Panc1 (cell line): ENCODE measurements at regions not wholly inside any gene's neighbourhood (a gene's known extent, or its start where the extent isn't known, plus 50 kb on each side); places are given as distances from the start of the nearest gene placed in this dataset.

Experiments
- ATAC-seq: fragments of 200-7000 bp; cut with Tn5 transposase; 2 replicates; pipeline ENCODE4 v1.9.1; 2020; ENCODE audit warnings: mild to moderate bottlenecking, moderate library complexity
- BruUV-seq: library from RNA; stranded (reverse); fragments of 400-500 nt; replicated peaks from 2 replicates; lab custom pipeline; 2021; lab: Mats Ljungman, UMichigan
- CTCF ChIA-PET: fragments of 300-600 bp; sonication (Branson Sonifier 250); formaldehyde crosslinking; loops from one replicate; lab custom pipeline; 2022; ENCODE audit warnings: antibody characterized with exemption; lab: Charles Lee
- POLR2A ChIA-PET: fragments of 300-600 bp; sonication (Branson Sonifier 250); formaldehyde crosslinking; loops from one replicate; lab custom pipeline; 2022; ENCODE audit warnings: antibody characterized with exemption; lab: Charles Lee
- DNase-seq: peaks from one replicate; pipeline ENCODE4 v3.0.0-alpha.2; 2010; ENCODE audit warnings: low read depth, low spot score
- H3K27ac ChIP-seq: 2 replicates; pipeline ENCODE4 v1.5.1; 2011; ENCODE audit warnings: mild to moderate bottlenecking, low read length, inconsistent platforms
- H3K27me3 ChIP-seq: fragments of 200-500 bp; sonication (Bioruptor generic); 2 replicates; pipeline ENCODE4 v1.6.0; 2014; ENCODE audit warnings: low read length, inconsistent platforms; ENCODE audit not compliant: control insufficient read depth, insufficient read depth
- H3K36me3 ChIP-seq: fragments of 200-500 bp; sonication (Bioruptor generic); 2 replicates; pipeline ENCODE4 v1.5.1; 2014; ENCODE audit warnings: inconsistent platforms, mild to moderate bottlenecking, low read length, moderate library complexity; ENCODE audit not compliant: control insufficient read depth, insufficient read depth
- H3K4me1 ChIP-seq: 2 replicates; pipeline ENCODE4 v1.5.1; 2011; ENCODE audit warnings: inconsistent platforms, mild to moderate bottlenecking, low read length, moderate library complexity; ENCODE audit not compliant: control insufficient read depth, insufficient read depth
- H3K4me3 ChIP-seq, 2 experiments: 2 replicates each; pipeline ENCODE4 v1.5.1; 2011 to 2012; ENCODE audit warnings: low read depth in 2 of 2, low read length in 2 of 2, mild to moderate bottlenecking in 2 of 2, inconsistent platforms in 1 of 2, moderate library complexity in 1 of 2
- H3K9me3 ChIP-seq: fragments of 200-500 bp; sonication (Bioruptor generic); 2 replicates; pipeline ENCODE4 v1.5.1; 2014; ENCODE audit warnings: low read depth, mild to moderate bottlenecking, inconsistent platforms, low read length, moderate library complexity; ENCODE audit not compliant: control insufficient read depth, insufficient read depth
- CTCF ChIP-seq: fragments of 450-650 bp; IDR thresholded peaks from 2 replicates; pipeline ENCODE4 v1.5.1; 2017; ENCODE audit warnings: mild to moderate bottlenecking
- POLR2AphosphoS5 ChIP-seq: IDR thresholded peaks from 2 replicates; pipeline ENCODE4 v1.6.1; 2012; ENCODE audit warnings: mild to moderate bottlenecking, low read depth, low read length, moderate library complexity
- REST ChIP-seq, 2 experiments: IDR thresholded peaks; 2 replicates each; pipeline ENCODE4 v1.6.1; 2011 to 2012; ENCODE audit warnings: low read depth in 2 of 2, control low read depth in 1 of 2, low read length in 1 of 2, mild to moderate bottlenecking in 1 of 2, moderate library complexity in 1 of 2; ENCODE audit not compliant: insufficient read depth in 1 of 2
- SIN3A ChIP-seq: IDR thresholded peaks from 2 replicates; pipeline ENCODE4 v1.6.1; 2012; ENCODE audit warnings: low read depth, mild to moderate bottlenecking, low read length, moderate library complexity, borderline replicate concordance; ENCODE audit not compliant: insufficient read depth
- TCF7L2 ChIP-seq: IDR thresholded peaks from 2 replicates; pipeline ENCODE4 v1.6.1; 2011; ENCODE audit warnings: mild to moderate bottlenecking, low read depth, low read length, inconsistent platforms
- in situ Hi-C: cut with HindIII; loops from 2 replicates; pipeline ENCODE4 v1.10.0; 2016; ENCODE audit warnings: low sequenced_read_pairs, low pct_unique_long_range_greater_than_20kb
- intact Hi-C: fragments of 100-400 bp; cut with micrococcal nuclease; formaldehyde crosslinking; loops from one replicate; pipeline ENCODE4 v1.10.0; 2022; ENCODE audit not compliant: unreplicated experiment

- H3K36me3 ChIP-seq: no peaks in the 10 kb centered on the region
- no peak for ATAC-seq
- no peaks in the 10 kb centered on the region for H3K9me3 ChIP-seq
- POLR2A ChIA-PET: no interaction called here
- CTCF ChIA-PET: interaction anchor here (0.6 to 1.2 kb wide), 6 partner anchors 18 to 629 kb away, joined by 3 to 9 read pairs (median 4); no protein-coding TSS in a partner anchor
- no peak for DNase-seq
- TF ChIP-seq REST (IDR thresholded peaks at IDR 0.05; ENCODE audit: insufficient read depth in 1 of 2, low read depth in 2 of 2, low read length in 1 of 2) (no peak), POLR2AphosphoS5 (no peak), SIN3A (no peak), TCF7L2 (no peak), CTCF (no peak)
- intact Hi-C loops: no loop called here
- peaks cover 10% of the 10 kb centered on the region for H3K27me3 ChIP-seq
- in situ Hi-C loops: no loop called here
- no peak overlapping the region for H3K27ac ChIP-seq
- no peak overlapping the region for H3K4me3 ChIP-seq
- BruUV-seq: no TSS peak
- no peaks in the 10 kb centered on the region for H3K4me1 ChIP-seq
These were observed 255.7 kb upstream of the SFSWAP start for GRCh38 chr12:131455218-131455506.

GRCh38 chr12:131455581-131456110 is 255.2 kb upstream of the SFSWAP start:
- ATAC-seq (no peak), DNase-seq (no peak)
- H3K27me3 ChIP-seq: peaks cover 13% of the 10 kb centered on the region
- intact Hi-C loops (no loop called here), in situ Hi-C loops (no loop called here)
- H3K9me3 ChIP-seq: no peaks in the 10 kb centered on the region
- no TSS peak for BruUV-seq
- CTCF ChIA-PET: no interaction called here
- POLR2A ChIA-PET: no interaction called here
- H3K4me3 ChIP-seq: no peak overlapping the region
- no peak overlapping the region for H3K27ac ChIP-seq
- TF ChIP-seq CTCF (no peak), REST (IDR thresholded peaks at IDR 0.05; ENCODE audit: insufficient read depth in 1 of 2, low read depth in 2 of 2, low read length in 1 of 2) (no peak), TCF7L2 (no peak), SIN3A (no peak), POLR2AphosphoS5 (no peak)
- H3K4me1 ChIP-seq: no peaks in the 10 kb centered on the region
- no peaks in the 10 kb centered on the region for H3K36me3 ChIP-seq
